OCI-LY7 (cell line): ENCODE measurements at regions not wholly inside any gene's neighbourhood (a gene's known extent, or its start where the extent isn't known, plus 50 kb on each side); places are given as distances from the start of the nearest gene placed in this dataset.

Source experiments
- EZH2phosphoT487 ChIP-seq: fragments of 200-600 bp; sonication (generic); IDR thresholded peaks from 2 replicates; pipeline ENCODE4 v1.6.1; 2018; ENCODE audit warnings: low read depth, borderline replicate concordance, mild to moderate bottlenecking, mixed run types, antibody characterized with exemption, low read length, moderate library complexity, mixed read lengths
- TF ChIP-seq, protein P1 (sequence below): fragments of 200-600 bp; sonication (generic); conservative IDR thresholded peaks from 2 replicates; pipeline ENCODE4 v1.5.1; 2014; ENCODE audit warnings: mild to moderate bottlenecking, antibody characterized with exemption, low read length, moderate library complexity, mixed read lengths

DNA sequence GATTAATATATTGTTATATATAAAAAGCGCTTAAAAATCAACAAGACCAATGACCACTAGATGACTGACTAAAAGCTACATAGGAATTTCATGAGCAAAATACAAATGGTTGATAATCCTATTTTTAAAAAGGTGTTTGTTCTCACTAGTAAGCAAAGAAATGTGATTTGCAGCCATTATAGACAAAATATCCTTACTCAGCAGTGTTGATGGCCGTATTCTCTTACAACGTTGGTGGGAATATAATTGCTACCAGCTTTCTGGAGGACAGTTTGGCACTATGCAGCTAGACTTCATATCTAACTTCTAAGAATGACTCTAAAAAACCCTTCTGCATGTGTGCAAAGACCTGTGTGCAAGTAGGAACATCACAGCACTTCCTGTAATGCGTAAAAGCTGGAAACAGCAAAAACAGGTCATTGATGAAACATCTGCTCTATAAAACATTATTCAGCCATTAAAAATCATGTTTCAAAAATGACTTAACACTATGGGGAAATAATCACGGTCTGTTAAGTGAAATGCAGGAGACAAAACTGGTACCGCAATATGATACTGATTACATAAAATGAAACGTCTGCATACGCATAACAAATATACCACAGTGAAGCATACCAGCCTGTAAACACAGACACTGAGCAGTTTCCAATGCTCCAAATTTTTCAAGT lies 70.1 kb upstream of the LINC01488 start:
- TF ChIP-seq, protein P1, sequence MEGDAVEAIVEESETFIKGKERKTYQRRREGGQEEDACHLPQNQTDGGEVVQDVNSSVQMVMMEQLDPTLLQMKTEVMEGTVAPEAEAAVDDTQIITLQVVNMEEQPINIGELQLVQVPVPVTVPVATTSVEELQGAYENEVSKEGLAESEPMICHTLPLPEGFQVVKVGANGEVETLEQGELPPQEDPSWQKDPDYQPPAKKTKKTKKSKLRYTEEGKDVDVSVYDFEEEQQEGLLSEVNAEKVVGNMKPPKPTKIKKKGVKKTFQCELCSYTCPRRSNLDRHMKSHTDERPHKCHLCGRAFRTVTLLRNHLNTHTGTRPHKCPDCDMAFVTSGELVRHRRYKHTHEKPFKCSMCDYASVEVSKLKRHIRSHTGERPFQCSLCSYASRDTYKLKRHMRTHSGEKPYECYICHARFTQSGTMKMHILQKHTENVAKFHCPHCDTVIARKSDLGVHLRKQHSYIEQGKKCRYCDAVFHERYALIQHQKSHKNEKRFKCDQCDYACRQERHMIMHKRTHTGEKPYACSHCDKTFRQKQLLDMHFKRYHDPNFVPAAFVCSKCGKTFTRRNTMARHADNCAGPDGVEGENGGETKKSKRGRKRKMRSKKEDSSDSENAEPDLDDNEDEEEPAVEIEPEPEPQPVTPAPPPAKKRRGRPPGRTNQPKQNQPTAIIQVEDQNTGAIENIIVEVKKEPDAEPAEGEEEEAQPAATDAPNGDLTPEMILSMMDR: no peak
- TF ChIP-seq EZH2phosphoT487: no peak; the same call in 1 of the 2 replicates
